ENCODE measurements at regions not wholly inside any gene's neighbourhood (a gene's known extent, or its start where the extent isn't known, plus 50 kb on each side); places are given as distances from the start of the nearest gene placed in this dataset.
A peak's percentile ranks its signal among the peaks of the same experiment; 100 is the strongest.

GRCh38 chr2:145288650-145289496 lies 769.0 kb upstream of the ZEB2 start:
- H3K27ac ChIP-seq, result no peak overlapping the region
- no peak overlapping the region for H3K4me3 ChIP-seq
- TF ChIP-seq POLR2A (IDR thresholded peaks at IDR 0.05) (no peak), CTCF (IDR thresholded peaks at IDR 0.05) (no peak)
- H3K9me3 ChIP-seq, result no peaks in the 10 kb centered on the region
- DNase-seq, result no peak
- H3K4me1 ChIP-seq, result no peaks in the 10 kb centered on the region
- H3K27me3 ChIP-seq, result no peaks in the 10 kb centered on the region
- no peaks in the 10 kb centered on the region for H3K36me3 ChIP-seq

GRCh38 chr2:145287736-145288135 lies 767.8 kb upstream of the ZEB2 start:
- Histone ChIP-seq H3K4me1 (no peaks in the 10 kb centered on the region), H3K27me3 (no peaks in the 10 kb centered on the region), H3K36me3 (no peaks in the 10 kb centered on the region), H3K9me3 (no peaks in the 10 kb centered on the region), H3K27ac (peak overlapping the region in 1 of 4 donors; percentile 3), H3K4me3 (no peak overlapping the region)
- TF ChIP-seq POLR2A (IDR thresholded peaks at IDR 0.05) (no peak), CTCF (IDR thresholded peaks at IDR 0.05) (no peak)
- no peak for DNase-seq

- no peak overlapping the region for H3K27ac ChIP-seq
- DNase-seq, result no peak
- no peaks in the 10 kb centered on the region for H3K36me3 ChIP-seq
- no peaks in the 10 kb centered on the region for H3K9me3 ChIP-seq
- no peak overlapping the region for H3K4me3 ChIP-seq
- H3K4me1 ChIP-seq, result no peaks in the 10 kb centered on the region
- no peak for TF ChIP-seq POLR2A (IDR thresholded peaks at IDR 0.05)
- TF ChIP-seq CTCF (IDR thresholded peaks at IDR 0.05), result no peak
- H3K27me3 ChIP-seq, result no peaks in the 10 kb centered on the region
Observed at GRCh38 chr2:145286716-145287275, 766.9 kb upstream of the ZEB2 start.

GRCh38 chr2:145284551-145284950 lies 764.6 kb upstream of the ZEB2 start:
- no peaks in the 10 kb centered on the region for H3K4me1 ChIP-seq
- DNase-seq, result no peak
- no peaks in the 10 kb centered on the region for H3K36me3 ChIP-seq
- no peak for TF ChIP-seq POLR2A (IDR thresholded peaks at IDR 0.05)
- TF ChIP-seq CTCF (IDR thresholded peaks at IDR 0.05), result no peak
- no peaks in the 10 kb centered on the region for H3K27me3 ChIP-seq
- H3K27ac ChIP-seq, result no peak overlapping the region
- no peak overlapping the region for H3K4me3 ChIP-seq
- no peaks in the 10 kb centered on the region for H3K9me3 ChIP-seq

- Histone ChIP-seq H3K27me3 (no peaks in the 10 kb centered on the region), H3K9me3 (no peaks in the 10 kb centered on the region), H3K4me1 (no peaks in the 10 kb centered on the region), H3K27ac (no peak overlapping the region), H3K4me3 (no peak overlapping the region), H3K36me3 (no peaks in the 10 kb centered on the region)
- no peak for DNase-seq
- TF ChIP-seq POLR2A (IDR thresholded peaks at IDR 0.05) (no peak), CTCF (IDR thresholded peaks at IDR 0.05) (no peak)
Observed at GRCh38 chr2:145283131-145283530, 763.2 kb upstream of the ZEB2 start.

Measured in Peyer's patch (tissue), 4 donors.